Thoracic aorta (tissue), 2 donors: ENCODE measurements at regions not wholly inside any gene's neighbourhood (a gene's known extent, or its start where the extent isn't known, plus 50 kb on each side); places are given as distances from the start of the nearest gene placed in this dataset.
"Not testable (repeated sequence)": the region's sequence is repeated elsewhere in the genome, so short reads cannot be mapped to it uniquely, and the experiment has no call there.

Source experiments
- ATAC-seq: fragments of 150-250 bp; one replicate; pipeline ENCODE4 v1.8.0; 2017; ENCODE audit warnings: low read depth; ENCODE audit not compliant: insufficient number of reproducible peaks, low FRiP score
- DNase-seq: peaks from one replicate; pipeline ENCODE4 v3.0.0-alpha.2; 2020; ENCODE audit warnings: low spot score
- H3K27ac ChIP-seq, 2 donors: fragments of 200-600 bp; sonication (generic); 1 replicate in 1 of 2; 2 replicates in 1 of 2; pipeline ENCODE4 v1.5.1; 2016; ENCODE audit warnings: mild to moderate bottlenecking in 2 of 2, moderate library complexity in 2 of 2
- H3K27me3 ChIP-seq: fragments of 200-600 bp; sonication (generic); replicated peaks from 2 replicates; pipeline ENCODE4 v1.6.0; 2016; ENCODE audit warnings: mild to moderate bottlenecking; ENCODE audit not compliant: insufficient read depth
- H3K36me3 ChIP-seq: fragments of 200-600 bp; sonication (generic); one replicate; pipeline ENCODE4 v1.5.1; 2016
- H3K4me1 ChIP-seq, 2 donors: fragments of 200-600 bp; sonication (generic); 1 replicate in 1 of 2; 2 replicates in 1 of 2; pipeline versions ENCODE4 v1.5.1 to v1.6.0; 2016; ENCODE audit warnings: low read depth in 2 of 2, mild to moderate bottlenecking in 1 of 2; ENCODE audit not compliant: control insufficient read depth in 1 of 2
- H3K4me3 ChIP-seq: fragments of 200-600 bp; sonication (generic); 2 replicates; pipeline ENCODE4 v1.5.1; 2016; ENCODE audit warnings: mild to moderate bottlenecking
- H3K9me3 ChIP-seq: fragments of 200-600 bp; sonication (generic); 2 replicates; pipeline ENCODE4 v1.5.1; 2016
- CTCF ChIP-seq: fragments of 200-600 bp; sonication (generic); IDR thresholded peaks from one replicate; pipeline ENCODE4 v1.5.1; 2019; ENCODE audit warnings: antibody characterized with exemption

GRCh38 chr3:21195203-21195602 is 555.8 kb downstream of the ZNF385D start:
- Histone ChIP-seq H3K9me3 (no peaks in the 10 kb centered on the region), H3K27ac (no peak overlapping the region), H3K4me3 (no peak overlapping the region), H3K27me3 (no peaks in the 10 kb centered on the region), H3K36me3 (no peaks in the 10 kb centered on the region), H3K4me1 (no peaks in the 10 kb centered on the region)
- no peak for TF ChIP-seq CTCF
- ATAC-seq (no peak), DNase-seq (no peak)

GRCh38 chr3:21194036-21194435 is 557.0 kb downstream of the ZNF385D start:
- DNase-seq, H3K36me3 ChIP-seq, H3K9me3 ChIP-seq, H3K4me3 ChIP-seq, H3K4me1 ChIP-seq, H3K27ac ChIP-seq, H3K27me3 ChIP-seq, ATAC-seq: not testable (repeated sequence)

GRCh38 chr3:21188459-21188858 is 562.6 kb downstream of the ZNF385D start:
- TF ChIP-seq CTCF = no peak
- Histone ChIP-seq H3K27ac (no peak overlapping the region), H3K27me3 (no peaks in the 10 kb centered on the region), H3K4me1 (no peaks in the 10 kb centered on the region), H3K4me3 (no peak overlapping the region), H3K36me3 (no peaks in the 10 kb centered on the region), H3K9me3 (no peaks in the 10 kb centered on the region)
- ATAC-seq = no peak
- no peak for DNase-seq

GRCh38 chr3:21185816-21186314 is 565.1 kb downstream of the ZNF385D start:
- no peak for ATAC-seq
- TF ChIP-seq CTCF = no peak

GRCh38 chr3:21174461-21174860 is 576.5 kb downstream of the ZNF385D start:
- H3K27me3 ChIP-seq = no peaks in the 10 kb centered on the region
- no peak overlapping the region for H3K27ac ChIP-seq
- H3K9me3 ChIP-seq = peaks cover 15% of the 10 kb centered on the region
- H3K36me3 ChIP-seq = no peaks in the 10 kb centered on the region
- no peak for TF ChIP-seq CTCF
- ATAC-seq (no peak), DNase-seq (no peak)
- H3K4me3 ChIP-seq = no peak overlapping the region
- H3K4me1 ChIP-seq = peaks cover 0 to 4% of the 10 kb centered on the region in 2 donors

More at GRCh38 chr3:21185816-21186314, 565.1 kb downstream of the ZNF385D start:
- Histone ChIP-seq H3K27ac (no peak overlapping the region), H3K27me3 (no peaks in the 10 kb centered on the region), H3K9me3 (no peaks in the 10 kb centered on the region), H3K36me3 (no peaks in the 10 kb centered on the region), H3K4me3 (no peak overlapping the region), H3K4me1 (no peaks in the 10 kb centered on the region)
- DNase-seq = no peak

- ATAC-seq = no peak
- H3K27ac ChIP-seq = no peak overlapping the region
Measured at GRCh38 chr3:21170964-21171363, 580.0 kb downstream of the ZNF385D start.

More at GRCh38 chr3:21170964-21171363, 580.0 kb downstream of the ZNF385D start:
- Histone ChIP-seq H3K36me3 (no peaks in the 10 kb centered on the region), H3K27me3 (no peaks in the 10 kb centered on the region), H3K4me1 (peaks cover 0 to 4% of the 10 kb centered on the region in 2 donors), H3K4me3 (no peak overlapping the region), H3K9me3 (no peaks in the 10 kb centered on the region)
- DNase-seq = no peak
- TF ChIP-seq CTCF = no peak
